ENCODE measurements at regions not wholly inside any gene's neighbourhood (a gene's known extent, or its start where the extent isn't known, plus 50 kb on each side); places are given as distances from the start of the nearest gene placed in this dataset.
"Not testable (repeated sequence)": the region's sequence is repeated elsewhere in the genome, so short reads cannot be mapped to it uniquely, and the experiment has no call there.

DNA sequence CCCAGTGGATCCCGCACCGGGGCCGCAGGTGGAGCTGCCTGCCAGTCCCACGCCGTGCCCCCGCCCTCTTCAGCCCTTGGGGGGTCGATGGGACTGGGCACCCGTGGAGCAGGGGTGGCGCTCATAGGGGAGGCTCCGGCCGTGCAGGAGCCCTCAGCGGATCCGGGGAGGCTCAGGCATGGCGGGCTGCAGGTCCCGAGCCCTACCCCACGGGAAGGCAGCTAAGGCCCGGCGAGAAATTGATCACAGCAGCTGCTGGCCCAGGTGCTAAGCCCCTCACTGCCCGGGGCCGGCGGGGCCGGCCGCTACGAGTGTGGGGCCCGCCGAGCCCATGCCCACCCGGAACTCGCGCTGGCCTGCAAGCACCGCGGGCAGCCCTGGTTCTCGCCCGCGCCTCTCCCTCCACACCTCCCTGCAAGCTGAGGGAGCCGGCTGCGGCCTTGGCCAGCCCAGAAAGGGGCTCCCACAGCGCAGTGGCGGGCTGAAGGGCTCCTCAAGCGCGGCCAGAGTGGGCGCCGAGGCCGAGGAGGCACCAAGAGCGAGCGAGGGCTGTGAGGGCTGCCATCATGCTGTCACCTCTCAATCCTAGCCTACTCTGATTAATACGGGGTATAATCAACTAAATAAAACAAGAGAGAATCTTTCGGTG lies 56.5 kb upstream of the ABHD2 start:
- not testable (repeated sequence) for DNase-seq

GRCh38 chr15:89034305-89034704 lies 54.0 kb upstream of the ABHD2 start:
- DNase-seq, result no peak

DNA sequence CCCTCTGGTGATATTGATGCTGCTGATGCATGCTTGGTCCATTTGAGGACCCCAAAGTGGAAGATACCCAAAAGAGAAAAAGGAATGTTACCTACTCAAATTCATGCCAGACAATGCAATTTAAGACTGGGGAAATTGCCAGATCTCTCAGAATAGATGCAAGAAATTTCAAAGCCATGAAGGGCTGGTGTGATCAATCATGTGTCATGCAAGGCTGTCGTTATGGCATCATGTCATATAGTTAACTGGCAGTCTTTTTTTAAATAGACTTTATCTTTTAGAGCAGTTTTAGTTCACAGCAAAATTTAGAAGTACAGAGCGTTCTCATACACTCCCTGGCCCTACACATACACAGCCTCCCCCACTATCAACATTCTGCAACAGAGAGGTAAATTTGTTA lies 53.1 kb upstream of the ABHD2 start:
- no peak for DNase-seq

DNA sequence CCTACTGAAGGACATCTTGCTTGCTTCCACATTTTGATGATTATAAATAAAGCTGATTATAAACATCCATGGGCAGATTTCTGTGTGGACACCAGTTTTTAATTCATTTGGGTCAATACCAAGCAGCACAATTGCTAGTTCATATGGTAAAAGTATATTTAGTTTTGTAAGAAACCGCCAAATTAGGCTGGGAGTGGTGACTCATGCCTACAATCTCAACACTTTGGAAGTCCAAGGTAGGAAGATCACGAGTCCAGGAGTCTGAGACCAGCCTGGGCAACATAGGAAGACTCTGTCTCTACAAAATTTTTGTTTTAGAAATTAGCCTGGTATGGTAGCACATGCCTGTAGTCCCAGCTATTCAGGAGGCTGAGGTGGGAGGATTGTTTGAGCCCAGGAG lies 52.6 kb upstream of the ABHD2 start:
- no peak for DNase-seq

GRCh38 chr15:89038146-89038545 lies 50.1 kb upstream of the ABHD2 start:
- no peak for DNase-seq

Data from NCI-H1417 treated with DMSO at 0.1 percent for 48 hours (cell line).